Spinal cord (tissue), 9 donors: ENCODE measurements at regions not wholly inside any gene's neighbourhood (a gene's known extent, or its start where the extent isn't known, plus 50 kb on each side); places are given as distances from the start of the nearest gene placed in this dataset.

ENCODE experiments used
- DNase-seq, 6 donors: peaks; one replicate each; pipeline versions ENCODE4 v3.0.0 to v3.0.0-alpha.2; 2013 to 2015; ENCODE audit warnings: low spot score in 6 of 6, low read depth in 4 of 6
- H3K27ac ChIP-seq: one replicate; pipeline ENCODE4 v1.5.1; 2013; ENCODE audit warnings: low read depth, low read length, control low read depth
- H3K27me3 ChIP-seq: one replicate; pipeline ENCODE4 v1.6.1; 2013; ENCODE audit warnings: low read length; ENCODE audit not compliant: control insufficient read depth, insufficient read depth
- H3K36me3 ChIP-seq: one replicate; pipeline ENCODE4 v1.6.1; 2013; ENCODE audit warnings: low read length; ENCODE audit not compliant: control insufficient read depth, insufficient read depth
- H3K4me1 ChIP-seq: one replicate; pipeline ENCODE4 v1.6.1; 2013; ENCODE audit warnings: low read length; ENCODE audit not compliant: control insufficient read depth, insufficient read depth
- H3K4me3 ChIP-seq: one replicate; pipeline ENCODE4 v1.5.1; 2013; ENCODE audit warnings: low read depth, low read length, control low read depth
- H3K9me3 ChIP-seq: one replicate; pipeline ENCODE4 v1.6.1; 2013; ENCODE audit warnings: low read length; ENCODE audit not compliant: control insufficient read depth, insufficient read depth
- WGBS: methylation state at CpG from one replicate; pipeline ENCODE4 v1.1.5; 2013; ENCODE audit warnings: missing lambda C conversion rate; ENCODE audit not compliant: insufficient coverage; 5-methylcytosine and 5-hydroxymethylcytosine counted together
- donor health status: healthy.

- no peaks in the 10 kb centered on the region for H3K36me3 ChIP-seq
- DNase-seq = no peak
- no peaks in the 10 kb centered on the region for H3K9me3 ChIP-seq
- H3K27me3 ChIP-seq = no peaks in the 10 kb centered on the region
- H3K4me3 ChIP-seq = no peak overlapping the region
- H3K4me1 ChIP-seq = no peaks in the 10 kb centered on the region
- H3K27ac ChIP-seq = no peak overlapping the region
- WGBS = no CpG with 5 or more reads among the region's 1 CpG
Measured at GRCh38 chr15:87492321-87492720, 764.2 kb downstream of the NTRK3 start.

- Histone ChIP-seq H3K4me3 (no peak overlapping the region), H3K9me3 (no peaks in the 10 kb centered on the region), H3K27ac (no peak overlapping the region), H3K27me3 (no peaks in the 10 kb centered on the region), H3K36me3 (no peaks in the 10 kb centered on the region), H3K4me1 (no peaks in the 10 kb centered on the region)
- DNase-seq = no peak
- no CpG with 5 or more reads among the region's 4 CpGs for WGBS
Measured at GRCh38 chr15:87490666-87491065, 765.9 kb downstream of the NTRK3 start.

GRCh38 chr15:87489902-87490665, 766.5 kb downstream of the NTRK3 start:
- H3K4me1 ChIP-seq = no peaks in the 10 kb centered on the region
- no peaks in the 10 kb centered on the region for H3K9me3 ChIP-seq
- H3K36me3 ChIP-seq = no peaks in the 10 kb centered on the region
- no peak overlapping the region for H3K27ac ChIP-seq
- DNase-seq = no peak
- WGBS = 73% methylated on average over 2 of the region's 4 CpGs
- H3K27me3 ChIP-seq = no peaks in the 10 kb centered on the region
- no peak overlapping the region for H3K4me3 ChIP-seq

GRCh38 chr15:87489456-87489855, 767.1 kb downstream of the NTRK3 start:
- no peak overlapping the region for H3K4me3 ChIP-seq
- H3K27me3 ChIP-seq = no peaks in the 10 kb centered on the region
- H3K9me3 ChIP-seq = no peaks in the 10 kb centered on the region
- no peaks in the 10 kb centered on the region for H3K36me3 ChIP-seq
- no peak overlapping the region for H3K27ac ChIP-seq
- DNase-seq = peak in 1 of 6 donors; percentile 54
- no peaks in the 10 kb centered on the region for H3K4me1 ChIP-seq

- H3K4me1 ChIP-seq = no peaks in the 10 kb centered on the region
- no peak overlapping the region for H3K4me3 ChIP-seq
- no peak overlapping the region for H3K27ac ChIP-seq
- H3K9me3 ChIP-seq = no peaks in the 10 kb centered on the region
- no CpG with 5 or more reads among the region's 2 CpGs for WGBS
- DNase-seq = no peak
- no peaks in the 10 kb centered on the region for H3K27me3 ChIP-seq
- H3K36me3 ChIP-seq = no peaks in the 10 kb centered on the region
Measured at GRCh38 chr15:87487484-87487883, 769.1 kb downstream of the NTRK3 start.

- no peaks in the 10 kb centered on the region for H3K27me3 ChIP-seq
- H3K9me3 ChIP-seq = no peaks in the 10 kb centered on the region
- no peaks in the 10 kb centered on the region for H3K36me3 ChIP-seq
- DNase-seq = no peak
- H3K4me3 ChIP-seq = no peak overlapping the region
- H3K27ac ChIP-seq = no peak overlapping the region
- H3K4me1 ChIP-seq = no peaks in the 10 kb centered on the region
- no CpG with 5 or more reads among the region's 1 CpG for WGBS
Measured at GRCh38 chr15:87483468-87483867, 773.1 kb downstream of the NTRK3 start.

GRCh38 chr15:87481126-87481525, 775.4 kb downstream of the NTRK3 start:
- Histone ChIP-seq H3K36me3 (no peaks in the 10 kb centered on the region), H3K27ac (no peak overlapping the region), H3K27me3 (no peaks in the 10 kb centered on the region), H3K9me3 (no peaks in the 10 kb centered on the region), H3K4me3 (no peak overlapping the region), H3K4me1 (no peaks in the 10 kb centered on the region)
- WGBS = 40% methylated on average over 1 of the region's 3 CpGs
- no peak for DNase-seq

GRCh38 chr15:87478687-87479072, 777.9 kb downstream of the NTRK3 start:
- Histone ChIP-seq H3K36me3 (no peaks in the 10 kb centered on the region), H3K4me1 (no peaks in the 10 kb centered on the region), H3K4me3 (no peak overlapping the region), H3K9me3 (no peaks in the 10 kb centered on the region), H3K27me3 (no peaks in the 10 kb centered on the region), H3K27ac (no peak overlapping the region)
- no peak for DNase-seq
- 89% methylated on average over 2 of the region's 2 CpGs for WGBS

- Histone ChIP-seq H3K27me3 (no peaks in the 10 kb centered on the region), H3K27ac (no peak overlapping the region), H3K4me1 (no peaks in the 10 kb centered on the region), H3K9me3 (no peaks in the 10 kb centered on the region), H3K4me3 (no peak overlapping the region), H3K36me3 (no peaks in the 10 kb centered on the region)
- DNase-seq = peak in 4 of 6 donors; percentile 43 to 95 (median 74)
- WGBS = 13% methylated on average over 1 of the region's 8 CpGs
Measured at GRCh38 chr15:87477737-87478686, 778.5 kb downstream of the NTRK3 start.
